ENCODE measurements at regions not wholly inside any gene's neighbourhood (a gene's known extent, or its start where the extent isn't known, plus 50 kb on each side); places are given as distances from the start of the nearest gene placed in this dataset.

- Histone ChIP-seq H3K4me1 (replicated peaks) (no peaks in the 10 kb centered on the region), H3K27me3 (replicated peaks; ENCODE audit: insufficient read depth) (no peaks in the 10 kb centered on the region), H3K36me3 (no peaks in the 10 kb centered on the region), H3K4me3 (no peak overlapping the region), H3K27ac (no peak overlapping the region), H3K9me3 (no peaks in the 10 kb centered on the region)
- no peak for DNase-seq (ENCODE audit: low spot score)
- WGBS = 62% methylated on average over 2 of the region's 2 CpGs
- no peak for TF ChIP-seq POLR2A (IDR thresholded peaks at IDR 0.05)
- intact Hi-C loops (cut with DNase I) = no loop called here
These were observed 239.7 kb downstream of the EMP1 start for GRCh38 chr12:13436182-13436581.

DNA sequence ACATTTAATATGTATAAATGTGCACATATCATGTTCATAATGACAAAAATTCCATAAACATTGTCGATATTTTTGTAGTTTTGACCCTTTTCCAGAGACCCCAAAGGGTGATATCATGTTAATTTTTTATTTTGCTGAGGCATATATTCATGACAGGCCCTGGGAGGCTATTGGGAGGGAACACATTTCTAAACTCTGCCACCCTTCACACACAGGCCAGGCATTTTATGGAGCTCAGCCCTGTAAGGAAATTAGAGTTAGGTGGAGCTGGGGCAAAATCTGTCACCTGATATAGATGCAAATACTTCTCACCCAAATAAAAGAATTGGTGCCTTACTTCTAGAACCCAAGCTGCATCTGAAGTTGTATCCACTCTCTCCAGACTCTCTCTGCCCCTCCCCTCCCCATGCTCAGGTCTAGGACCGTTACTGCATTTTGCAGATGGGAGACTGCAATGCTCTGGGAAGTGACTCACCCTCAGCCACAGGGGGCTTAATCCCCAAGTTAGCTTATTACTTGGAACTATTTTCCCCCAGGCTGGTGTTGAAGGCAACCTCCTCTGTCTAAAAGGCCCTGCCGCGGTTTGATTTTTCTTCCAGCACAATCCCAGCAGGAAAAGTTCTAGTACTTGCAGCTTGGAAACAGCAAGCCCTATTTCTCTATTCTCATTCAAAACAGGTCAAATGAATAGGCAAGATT is 238.9 kb downstream of the EMP1 start:
- Histone ChIP-seq H3K4me1 (replicated peaks) (no peaks in the 10 kb centered on the region), H3K4me3 (no peak overlapping the region), H3K27ac (no peak overlapping the region), H3K9me3 (no peaks in the 10 kb centered on the region), H3K27me3 (replicated peaks; ENCODE audit: insufficient read depth) (no peaks in the 10 kb centered on the region), H3K36me3 (no peaks in the 10 kb centered on the region)
- DNase-seq (ENCODE audit: low spot score) = no peak
- no peak for TF ChIP-seq CTCF (IDR thresholded peaks at IDR 0.05)
- TF ChIP-seq POLR2AphosphoS5 (IDR thresholded peaks at IDR 0.05) = no peak
- TF ChIP-seq POLR2A (IDR thresholded peaks at IDR 0.05) = no peak
- intact Hi-C loops (cut with DNase I) = no loop called here
- WGBS = 67% methylated on average over 4 of the region's 4 CpGs

DNA sequence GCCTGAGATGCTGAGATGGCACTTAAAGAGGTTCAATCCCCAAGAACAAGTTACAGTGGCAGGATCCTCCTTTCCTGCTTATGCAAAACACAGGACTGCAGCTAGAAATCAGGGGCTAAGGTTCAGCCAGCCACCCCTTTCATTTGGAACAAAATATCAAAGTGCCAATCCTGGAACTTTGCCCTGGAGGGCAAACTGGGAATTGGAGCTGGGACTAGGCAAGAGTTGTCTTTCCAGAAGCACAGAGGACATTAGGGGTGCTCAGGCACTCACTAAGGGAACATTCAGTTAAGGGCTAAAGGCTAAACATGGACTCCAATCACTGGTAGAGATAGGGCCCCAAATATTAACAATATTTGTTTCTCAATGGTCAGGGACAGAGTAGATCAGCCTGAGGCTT is 237.2 kb downstream of the EMP1 start:
- intact Hi-C loops (cut with DNase I) = no loop called here
- H3K4me3 ChIP-seq = no peak overlapping the region
- no peaks in the 10 kb centered on the region for H3K9me3 ChIP-seq
- no peaks in the 10 kb centered on the region for H3K27me3 ChIP-seq (replicated peaks; ENCODE audit: insufficient read depth)
- no peaks in the 10 kb centered on the region for H3K4me1 ChIP-seq (replicated peaks)
- no peak for DNase-seq (ENCODE audit: low spot score)
- no peak overlapping the region for H3K27ac ChIP-seq
- H3K36me3 ChIP-seq = no peaks in the 10 kb centered on the region
- TF ChIP-seq POLR2AphosphoS5 (IDR thresholded peaks at IDR 0.05) = no peak
- no peak for TF ChIP-seq CTCF (IDR thresholded peaks at IDR 0.05)
- no peak for TF ChIP-seq POLR2A (IDR thresholded peaks at IDR 0.05)

DNA sequence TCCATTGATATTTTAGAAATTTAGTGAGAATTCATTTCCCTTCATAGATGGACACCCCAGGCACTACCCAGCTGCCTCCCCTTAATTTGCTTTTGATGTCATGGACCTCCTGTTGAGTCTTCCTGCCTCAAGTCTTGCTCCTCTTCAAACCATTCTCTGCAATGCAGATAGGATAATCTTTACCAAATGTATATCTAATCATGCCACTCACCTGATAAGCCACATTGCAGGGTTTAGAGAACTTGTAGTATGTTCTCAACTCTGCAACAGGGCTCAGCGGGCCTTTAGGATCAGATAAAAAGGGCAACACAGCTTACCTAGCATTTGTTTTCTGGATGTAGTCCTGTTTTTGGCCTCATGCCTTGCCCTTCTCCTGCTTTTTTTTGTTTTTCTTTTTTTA is 234.5 kb downstream of the EMP1 start:
- Histone ChIP-seq H3K27ac (no peak overlapping the region), H3K4me1 (replicated peaks) (no peaks in the 10 kb centered on the region), H3K9me3 (no peaks in the 10 kb centered on the region), H3K36me3 (no peaks in the 10 kb centered on the region), H3K27me3 (replicated peaks; ENCODE audit: insufficient read depth) (no peaks in the 10 kb centered on the region), H3K4me3 (no peak overlapping the region)
- WGBS = 60% methylated on average over 1 of the region's 1 CpG
- TF ChIP-seq POLR2A (IDR thresholded peaks at IDR 0.05) (no peak), CTCF (IDR thresholded peaks at IDR 0.05) (no peak), POLR2AphosphoS5 (IDR thresholded peaks at IDR 0.05) (no peak)
- DNase-seq (ENCODE audit: low spot score) = no peak
- intact Hi-C loops (cut with DNase I) = no loop called here

DNA sequence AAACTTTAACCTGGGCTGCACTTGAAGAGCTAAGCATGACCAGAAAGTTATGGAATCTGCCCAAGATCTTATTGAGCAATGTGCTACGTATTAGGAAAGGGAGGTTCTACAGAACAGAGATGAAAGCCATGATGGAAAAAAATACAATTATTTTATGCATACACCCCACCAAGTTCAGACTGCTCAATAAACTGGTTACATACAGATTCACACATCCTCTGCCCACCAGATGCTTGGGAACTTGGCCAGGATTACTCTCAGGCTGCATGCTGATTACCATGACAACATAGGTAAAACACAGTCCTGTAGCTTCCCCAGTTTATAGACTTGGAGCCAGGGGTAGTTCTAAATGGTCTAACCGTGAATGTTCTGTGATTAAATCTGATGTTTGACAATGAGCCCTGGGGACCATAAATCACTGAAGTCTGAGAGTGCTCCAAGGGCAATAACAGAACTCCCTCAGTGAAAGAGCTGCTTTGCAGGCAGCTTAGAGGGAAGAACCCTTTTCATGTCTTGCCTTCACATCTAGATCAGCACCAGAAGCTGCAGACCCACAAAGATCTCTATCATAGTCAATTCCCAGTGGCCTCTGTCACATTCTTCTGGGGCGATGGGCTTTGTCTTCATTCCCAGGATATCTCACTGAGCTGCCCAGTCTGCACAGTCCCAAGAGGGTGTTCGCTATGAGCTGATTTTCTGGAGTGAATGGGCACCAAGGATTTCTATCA is 232.2 kb downstream of the EMP1 start:
- TF ChIP-seq POLR2AphosphoS5 (IDR thresholded peaks at IDR 0.05) = no peak
- no peak for TF ChIP-seq CTCF (IDR thresholded peaks at IDR 0.05)
- no peak for TF ChIP-seq POLR2A (IDR thresholded peaks at IDR 0.05)
- intact Hi-C loops (cut with DNase I) = no loop called here
- Histone ChIP-seq H3K9me3 (no peaks in the 10 kb centered on the region), H3K27ac (no peak overlapping the region), H3K4me1 (replicated peaks) (no peaks in the 10 kb centered on the region), H3K27me3 (replicated peaks; ENCODE audit: insufficient read depth) (no peaks in the 10 kb centered on the region), H3K36me3 (no peaks in the 10 kb centered on the region), H3K4me3 (no peak overlapping the region)
- WGBS = 36% methylated on average over 4 of the region's 4 CpGs
- DNase-seq (ENCODE audit: low spot score) = no peak
